ENCODE measurements at regions not wholly inside any gene's neighbourhood (a gene's known extent, or its start where the extent isn't known, plus 50 kb on each side); places are given as distances from the start of the nearest gene placed in this dataset.

DNA sequence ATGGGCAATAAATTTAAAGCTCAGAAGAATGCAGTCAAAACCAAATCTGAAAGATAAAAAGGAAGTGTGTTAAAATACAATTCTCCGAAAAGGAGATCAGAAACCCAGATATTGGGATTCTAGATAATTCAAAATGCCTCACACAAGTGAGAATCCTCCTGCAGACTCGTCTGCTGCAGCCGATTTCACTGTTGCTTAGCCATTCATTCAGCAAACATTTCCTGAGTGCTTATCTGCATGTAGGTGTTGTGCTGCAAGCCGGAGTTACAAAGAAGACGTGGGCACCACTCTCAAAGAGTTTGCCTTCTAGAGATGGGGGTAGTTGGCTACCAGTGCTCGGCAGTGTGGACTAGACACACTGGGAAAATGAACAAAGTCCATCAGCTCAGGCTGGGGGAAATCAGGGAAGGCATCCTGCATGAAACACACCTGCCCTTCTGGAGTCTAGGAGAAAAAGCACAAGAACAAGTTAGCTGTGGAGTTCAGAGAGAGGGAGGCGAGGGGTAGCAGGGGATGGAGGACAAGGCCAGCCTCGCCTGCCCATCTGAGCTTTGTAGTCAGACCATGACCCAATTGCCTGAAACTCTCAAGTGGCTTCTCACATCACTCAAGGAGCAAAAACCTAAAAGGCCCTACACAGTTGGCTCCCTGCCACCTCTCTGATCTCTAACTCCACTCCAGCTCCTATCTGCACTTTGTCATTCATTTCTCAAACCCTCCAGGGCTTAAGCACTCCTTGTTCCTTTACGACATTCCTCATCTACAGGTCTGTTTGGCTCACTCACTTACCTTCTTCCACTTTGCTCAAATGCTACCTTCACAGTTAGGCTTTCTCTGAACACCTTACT lies 310.0 kb upstream of the DDHD1 start:
- DNase-seq (ENCODE audit: low read depth): no peak

DNA sequence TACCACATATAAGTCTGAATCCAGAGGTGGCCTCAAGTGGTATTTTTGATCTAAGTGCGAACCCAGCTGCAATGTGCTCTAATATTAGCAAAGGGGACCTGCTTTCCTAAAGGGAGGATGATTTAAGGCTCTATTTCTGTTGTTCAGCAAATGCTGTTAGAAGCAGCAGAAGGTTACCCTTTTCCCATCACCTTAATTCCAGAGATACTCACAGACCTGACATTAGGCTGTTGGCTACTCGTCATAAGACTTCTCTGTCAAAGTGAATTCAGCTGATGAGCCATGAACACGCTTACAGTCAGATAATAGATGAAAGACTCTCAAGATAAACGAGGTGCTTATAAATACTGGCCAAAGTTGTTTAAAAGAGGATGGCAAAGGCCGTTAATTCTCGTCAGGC lies 308.7 kb upstream of the DDHD1 start:
- no peak for DNase-seq (ENCODE audit: low read depth)

DNA sequence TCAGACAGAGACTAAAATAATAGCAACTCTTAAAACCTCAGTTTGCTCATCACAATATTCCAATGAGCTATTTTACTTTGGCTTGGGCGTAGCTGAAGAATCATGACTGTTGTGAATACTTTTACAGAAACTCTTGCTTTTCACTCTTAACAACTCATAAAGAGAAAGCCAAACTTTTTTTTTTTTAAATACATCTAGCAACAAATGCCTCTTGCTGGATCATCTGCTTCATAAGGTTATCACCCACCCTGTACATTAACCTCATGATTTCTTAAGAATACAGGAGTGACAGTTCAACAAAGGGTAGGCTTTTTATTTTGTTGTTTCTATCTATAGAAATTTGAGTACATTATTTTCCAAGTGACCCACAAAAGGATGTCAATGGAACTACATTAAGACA lies 307.4 kb upstream of the DDHD1 start:
- DNase-seq (ENCODE audit: low read depth): no peak

DNA sequence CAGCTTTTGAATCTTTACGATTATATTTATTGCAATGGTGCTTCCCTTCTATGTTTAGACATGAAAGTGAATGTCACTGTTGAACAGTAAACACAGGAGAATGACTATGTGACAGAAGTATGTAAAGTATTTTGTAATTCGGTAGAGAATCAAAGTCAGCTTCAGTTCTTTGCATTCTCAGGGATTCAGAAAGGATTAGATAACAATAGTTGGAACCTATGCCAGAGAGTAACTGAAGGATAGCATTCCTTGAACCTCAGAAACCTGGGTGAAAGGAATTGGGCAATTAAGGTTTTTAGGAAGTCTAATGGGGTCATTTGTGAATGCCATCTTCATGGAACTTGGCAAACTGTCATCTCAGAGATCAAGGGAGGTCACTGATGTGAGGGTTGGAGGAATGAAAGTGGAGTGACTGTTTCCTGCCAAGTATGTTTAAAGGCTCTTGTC lies 305.3 kb upstream of the DDHD1 start:
- DNase-seq (ENCODE audit: low read depth): peak; percentile 56

DNA sequence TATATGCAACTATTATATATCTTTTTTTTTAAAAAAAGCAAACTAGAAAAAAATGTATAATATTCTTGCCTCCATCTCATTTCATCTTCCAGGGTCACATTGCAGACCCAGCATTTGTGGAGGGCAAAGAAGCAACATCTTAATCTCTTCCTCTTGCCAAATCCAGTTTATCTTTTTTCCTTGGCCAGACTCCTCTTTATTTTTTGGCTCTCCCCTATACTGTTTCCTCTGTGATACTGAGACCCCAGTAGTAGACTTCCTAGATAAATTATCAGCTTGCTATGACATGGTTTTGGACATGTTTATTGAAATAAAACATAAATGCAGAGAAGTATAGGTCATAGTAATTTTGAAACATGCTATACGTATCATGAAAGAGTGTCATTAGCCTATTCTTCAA lies 303.8 kb upstream of the DDHD1 start:
- DNase-seq (ENCODE audit: low read depth): no peak

DNA sequence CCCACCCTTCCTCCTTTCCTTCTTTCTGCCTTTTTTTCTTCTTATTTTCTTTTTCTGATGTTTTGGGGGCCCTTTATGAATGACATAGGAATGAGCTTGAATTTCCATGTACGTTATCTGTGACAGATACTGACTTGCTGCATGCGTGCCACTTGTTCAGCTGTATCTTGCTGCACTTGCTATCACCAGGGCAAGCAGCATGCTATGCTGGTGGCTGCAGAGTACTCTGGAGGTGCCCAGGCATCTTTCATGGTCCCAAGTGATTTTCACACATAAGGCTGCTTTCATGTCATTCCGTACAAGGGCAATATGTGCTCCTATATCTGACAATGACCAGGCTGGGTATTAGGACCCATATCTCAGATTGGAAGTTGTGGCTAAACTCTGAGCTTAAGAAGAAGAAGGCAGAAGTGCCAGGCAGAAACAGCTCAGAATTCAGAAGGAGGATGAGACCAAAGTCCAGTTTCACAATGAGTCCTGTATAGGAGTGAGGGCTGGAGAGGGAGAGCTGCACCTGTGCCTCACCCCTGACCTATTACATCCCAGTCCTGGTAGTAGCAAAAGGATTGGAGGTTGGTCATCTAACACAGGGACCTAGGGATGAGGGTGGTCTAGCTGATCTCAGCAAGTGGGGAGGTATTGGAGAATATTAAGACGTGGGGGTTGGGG lies 299.0 kb upstream of the DDHD1 start:
- no peak for DNase-seq (ENCODE audit: low read depth)

DNA sequence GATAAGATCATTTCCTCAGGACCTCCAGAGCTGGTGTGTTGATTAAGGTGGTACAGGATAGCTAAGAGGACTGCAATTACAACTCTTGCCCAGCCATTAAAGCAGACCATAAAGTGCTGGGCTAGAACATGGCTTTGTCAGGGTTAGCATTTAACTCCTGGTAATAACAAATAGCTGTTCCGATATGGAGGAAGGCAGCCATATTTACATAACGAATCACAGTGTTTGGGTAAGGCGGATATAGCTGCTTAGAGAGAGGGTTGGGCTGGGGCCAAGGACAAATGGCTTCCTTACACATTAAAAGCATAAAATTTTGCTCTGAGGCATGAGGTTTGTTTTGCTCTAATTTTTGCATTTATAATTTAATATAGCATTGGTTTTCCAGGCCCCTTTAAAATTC lies 297.7 kb upstream of the DDHD1 start:
- no peak for DNase-seq (ENCODE audit: low read depth)

DNA sequence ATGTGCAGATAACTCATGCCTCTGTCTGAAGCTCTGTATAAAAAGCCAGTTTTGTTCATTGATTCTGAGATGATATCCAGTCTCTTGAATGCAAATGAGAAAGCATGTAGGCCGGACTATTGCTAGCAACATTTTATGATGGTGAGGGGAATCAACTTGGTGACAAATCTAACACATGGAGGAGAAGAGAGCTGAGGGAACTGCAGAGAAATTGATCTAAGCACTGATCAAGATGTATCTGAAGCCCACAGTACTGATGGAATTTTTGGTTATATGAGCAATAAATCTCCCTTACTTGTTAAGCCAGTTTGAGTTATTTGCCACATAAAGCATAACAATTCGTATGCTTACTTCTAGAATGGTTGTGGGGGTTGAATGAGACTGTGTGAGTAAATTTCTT lies 295.6 kb upstream of the DDHD1 start:
- DNase-seq (ENCODE audit: low read depth): no peak

DNA sequence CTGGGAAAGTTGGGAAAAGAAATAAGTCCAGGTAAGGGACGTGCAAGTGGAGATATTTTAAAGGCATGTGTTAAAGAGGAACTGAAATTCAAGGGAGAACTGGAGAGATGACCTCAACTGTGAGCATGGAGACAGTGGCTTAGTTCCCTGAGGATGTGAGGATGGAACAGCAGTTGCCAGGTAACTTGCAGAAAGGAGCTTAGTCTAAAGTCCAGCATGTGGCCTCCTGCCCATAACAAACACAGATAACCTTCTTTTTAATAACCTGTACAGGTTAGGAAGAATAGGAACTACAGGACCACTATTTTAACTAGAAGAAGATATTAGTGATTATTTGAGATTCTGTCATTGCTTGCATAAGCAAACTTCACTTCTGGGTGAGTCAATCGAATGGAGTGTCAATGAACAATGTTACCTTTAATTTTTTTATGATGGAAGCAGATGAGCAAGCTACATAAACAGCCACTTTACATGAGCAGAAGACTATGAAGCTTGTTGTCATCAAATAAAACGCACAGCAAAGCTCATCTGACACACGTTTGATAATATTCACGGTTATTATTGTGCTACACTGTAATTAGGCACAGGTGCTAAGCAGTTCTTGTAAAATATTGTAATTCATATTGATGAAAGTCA lies 291.7 kb upstream of the DDHD1 start:
- DNase-seq (ENCODE audit: low read depth): no peak

DNA sequence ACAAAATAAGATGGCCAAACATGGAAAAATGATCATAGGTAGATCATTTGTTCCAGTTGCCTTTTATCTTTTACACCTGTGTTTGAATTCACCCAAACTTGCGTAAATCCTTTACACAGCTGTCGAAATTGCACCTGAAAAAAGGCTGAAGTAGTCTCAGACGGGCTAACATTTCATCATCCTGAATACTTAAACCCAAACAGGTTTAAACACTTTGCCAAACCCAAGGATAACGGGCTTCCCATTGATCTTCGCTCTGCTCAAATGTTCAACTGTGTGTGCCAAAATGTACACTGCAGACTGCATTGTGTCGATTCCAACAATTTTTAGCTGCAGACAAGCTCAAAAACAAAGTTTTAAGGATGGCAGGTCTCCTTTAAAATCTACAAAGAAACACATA lies 288.7 kb upstream of the DDHD1 start:
- DNase-seq (ENCODE audit: low read depth): no peak

DNA sequence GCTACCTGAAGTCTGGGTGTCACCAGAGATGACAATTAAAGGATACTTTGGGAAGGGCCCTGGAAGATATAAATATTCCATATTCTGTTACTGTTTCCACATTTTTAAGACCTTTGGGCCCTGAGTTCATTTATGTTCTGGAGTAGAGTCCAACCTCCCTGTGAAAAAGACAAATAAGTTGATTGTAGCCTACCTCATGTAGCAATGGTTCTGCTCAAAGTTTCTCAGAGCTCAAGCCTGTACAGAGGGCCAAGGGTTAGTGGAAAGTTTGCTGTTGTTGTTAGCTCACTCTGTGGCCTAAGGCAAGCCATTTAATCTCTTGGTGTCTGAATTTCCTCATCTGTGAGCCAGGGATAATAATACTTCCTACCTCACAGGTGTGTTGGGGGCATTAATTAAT lies 284.7 kb upstream of the DDHD1 start:
- DNase-seq (ENCODE audit: low read depth): no peak

DNA sequence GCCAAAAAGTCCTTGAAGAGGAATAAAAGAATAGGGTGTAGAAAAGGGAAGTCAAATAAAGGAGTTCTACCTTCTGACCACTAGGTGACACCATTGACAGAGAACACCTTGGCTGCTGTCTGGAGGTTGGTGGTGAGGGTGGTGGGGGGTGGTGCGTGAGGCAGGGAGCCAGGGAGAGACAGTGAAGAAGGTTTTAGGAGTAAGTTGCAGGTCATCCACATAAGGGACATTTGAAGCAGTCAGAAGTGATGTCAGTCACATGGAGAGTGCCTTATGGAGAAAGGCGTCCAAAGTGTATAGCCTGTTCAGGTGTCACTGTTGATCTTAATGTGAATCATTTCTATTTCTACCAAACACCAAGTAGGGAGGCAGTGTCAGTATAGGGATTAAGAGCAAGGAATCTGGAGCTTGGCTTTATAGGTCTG lies 279.3 kb upstream of the DDHD1 start:
- DNase-seq (ENCODE audit: low read depth): peak; percentile 39

DNA sequence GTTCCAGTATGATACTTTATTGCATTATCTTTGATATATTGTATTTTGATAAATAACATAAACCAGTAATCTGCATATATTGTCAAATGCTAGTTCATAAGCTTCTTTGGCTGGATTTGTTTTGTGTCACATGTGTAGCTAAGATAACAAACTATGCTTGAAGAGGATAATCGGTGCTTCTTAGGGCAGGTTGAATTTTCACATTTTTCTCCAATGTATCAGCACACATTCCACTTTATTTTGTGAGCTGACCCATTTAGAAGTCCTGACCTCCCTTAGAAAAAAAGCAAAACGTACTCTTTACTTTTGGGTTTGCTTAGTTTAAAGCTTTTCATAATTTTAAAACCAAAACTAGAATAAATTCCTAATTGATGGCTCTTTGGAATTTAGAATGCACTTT lies 277.7 kb upstream of the DDHD1 start:
- no peak for DNase-seq (ENCODE audit: low read depth)

DNA sequence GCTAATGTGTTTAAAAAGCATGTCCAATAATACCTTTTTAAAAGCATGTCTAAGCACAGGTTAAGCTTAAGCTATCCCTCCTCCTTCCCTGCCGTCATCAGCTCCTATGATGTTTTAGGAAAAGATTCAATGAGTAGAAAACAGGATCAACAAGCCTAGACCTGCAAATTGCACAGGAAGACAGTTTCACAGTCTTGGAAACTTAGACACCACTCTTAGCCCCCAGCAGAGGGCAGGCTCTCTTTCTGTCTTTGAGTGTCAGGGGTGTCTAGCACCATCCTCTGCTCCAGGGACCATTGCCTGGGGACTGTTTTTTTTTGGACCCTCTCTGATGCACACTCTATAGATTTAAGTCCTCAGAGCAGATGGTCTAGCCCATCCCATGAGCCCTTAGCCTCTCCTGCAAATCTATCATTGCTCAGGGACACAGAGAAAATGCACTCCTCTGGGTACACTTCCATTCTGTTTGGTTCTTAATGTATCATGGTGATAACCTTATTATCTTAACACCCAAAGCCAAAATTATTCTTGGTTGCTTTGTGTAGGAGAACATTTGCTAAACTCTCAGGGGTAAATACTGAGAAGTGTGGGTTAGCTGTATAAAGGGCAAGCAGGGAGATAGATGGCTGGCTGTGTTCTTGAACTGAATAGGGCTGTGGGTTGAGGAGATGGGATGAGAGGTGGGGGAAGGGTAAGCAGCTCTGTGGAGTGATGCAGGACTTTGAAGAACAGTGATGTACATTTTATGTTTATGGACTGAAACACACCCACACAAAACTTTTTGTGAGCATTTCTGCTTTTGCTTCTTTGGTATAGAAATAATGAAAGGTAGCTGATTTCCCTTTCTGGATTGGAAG lies 259.9 kb upstream of the DDHD1 start:
- DNase-seq (ENCODE audit: low read depth): no peak

DNA sequence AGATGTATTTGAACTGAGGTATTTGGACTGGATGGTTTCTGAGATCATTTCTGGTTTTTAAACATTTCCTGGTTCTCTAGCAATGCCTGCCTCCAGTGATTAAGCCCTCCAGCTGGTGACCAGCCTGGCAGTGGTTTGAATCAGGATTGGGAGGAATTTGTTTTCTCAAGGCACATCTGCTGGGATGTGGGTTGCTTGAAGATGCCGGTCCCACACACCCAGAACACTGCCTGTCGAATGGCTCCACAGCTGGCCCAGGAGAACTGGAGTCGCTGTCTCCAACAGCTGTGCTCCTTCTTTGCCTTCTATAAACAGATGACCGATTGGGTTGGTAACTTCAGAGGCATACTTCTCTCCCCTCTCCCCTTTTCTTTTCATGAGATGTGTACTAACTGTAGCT lies 258.0 kb upstream of the DDHD1 start:
- DNase-seq (ENCODE audit: low read depth): peak; percentile 66

DNA sequence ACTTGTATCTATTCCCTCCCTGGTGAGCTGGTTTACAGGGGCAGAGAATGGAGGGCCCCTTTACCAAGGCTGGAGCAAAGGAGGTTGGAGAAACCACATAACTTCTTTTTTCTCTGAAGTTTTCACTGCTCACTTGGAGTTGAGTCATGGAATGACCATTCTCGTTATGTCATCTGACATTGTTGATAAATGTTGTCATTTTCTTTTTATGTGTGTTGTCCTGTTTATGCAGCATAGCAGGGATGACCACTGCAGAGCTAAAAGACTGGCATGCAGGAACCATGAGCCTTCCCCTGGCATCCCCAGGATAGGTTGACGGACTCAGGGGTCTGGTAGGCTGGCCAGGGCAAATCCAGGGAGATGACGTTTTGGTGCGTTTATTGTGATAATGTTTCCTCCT lies 256.8 kb upstream of the DDHD1 start:
- no peak for DNase-seq (ENCODE audit: low read depth)

DNA sequence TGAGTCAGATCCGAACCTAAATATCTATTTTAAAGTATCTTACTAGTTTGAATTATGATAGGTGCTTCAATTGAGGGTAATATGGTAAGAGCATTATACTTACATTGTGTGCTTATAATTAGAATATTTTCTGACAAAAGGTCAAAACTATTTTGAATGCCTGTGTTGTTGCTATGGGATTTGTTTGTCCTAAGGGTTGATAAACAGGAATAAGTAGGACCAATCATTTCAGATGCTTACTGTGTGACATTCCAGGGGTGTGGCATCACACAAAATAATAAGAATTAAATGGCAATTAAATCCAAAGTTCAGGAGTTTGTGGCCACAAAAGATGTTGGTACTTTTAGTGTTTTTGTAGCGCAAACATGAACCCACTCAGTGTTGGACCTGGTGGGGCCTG lies 256.2 kb upstream of the DDHD1 start:
- peak; percentile 17 for DNase-seq (ENCODE audit: low read depth)

DNA sequence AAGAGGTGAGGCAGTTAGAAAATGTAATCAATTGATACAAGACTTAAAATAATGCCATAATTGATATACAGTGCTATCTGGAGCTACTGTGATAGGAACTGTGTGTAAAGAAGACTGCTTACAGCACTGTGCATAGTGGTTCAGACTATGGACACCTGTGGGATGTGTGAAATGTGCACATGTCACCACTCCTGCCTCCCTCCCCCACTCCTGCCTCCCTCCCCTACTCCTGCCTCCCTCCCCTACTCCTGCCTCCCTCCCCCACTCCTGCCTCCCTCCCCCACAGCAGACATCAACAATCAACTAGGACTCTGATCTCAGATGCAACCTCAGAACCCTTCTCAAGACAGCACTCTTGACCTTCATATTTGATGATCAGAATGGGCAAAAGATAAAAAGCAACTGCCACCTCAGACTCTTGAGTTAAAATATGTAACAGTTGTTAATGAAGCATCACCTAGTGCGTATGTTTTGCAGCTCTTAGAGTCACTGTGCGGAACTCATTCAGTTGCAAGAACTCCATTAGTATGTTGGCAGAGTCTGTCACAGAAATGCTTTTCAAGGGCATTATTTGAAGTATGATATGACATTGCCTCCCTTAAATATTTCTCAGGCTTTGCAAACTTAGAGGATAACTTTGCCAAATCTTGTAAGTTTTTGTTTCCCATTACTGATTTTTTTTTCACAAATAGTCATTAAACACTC lies 255.2 kb upstream of the DDHD1 start:
- no peak for DNase-seq (ENCODE audit: low read depth)

DNA sequence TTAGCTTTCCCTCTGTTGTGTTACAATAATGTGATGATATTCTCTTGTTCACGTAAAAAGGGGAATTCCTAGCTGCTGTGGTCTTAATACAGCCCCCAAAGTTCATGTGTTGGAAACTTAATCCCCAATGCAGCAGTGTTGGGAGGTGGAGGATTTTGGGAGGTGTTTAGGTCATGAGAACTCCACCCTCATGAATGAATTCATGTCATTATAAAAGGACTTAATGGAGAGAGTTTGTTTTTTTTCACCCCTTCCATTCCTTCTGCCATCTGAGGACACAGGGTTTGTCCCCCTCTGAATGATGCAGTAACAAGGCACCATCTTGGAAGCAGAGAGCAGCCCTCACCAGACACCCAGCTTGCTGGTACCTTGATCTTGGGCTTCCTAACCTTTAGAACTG lies 253.4 kb upstream of the DDHD1 start:
- no peak for DNase-seq (ENCODE audit: low read depth)

DNA sequence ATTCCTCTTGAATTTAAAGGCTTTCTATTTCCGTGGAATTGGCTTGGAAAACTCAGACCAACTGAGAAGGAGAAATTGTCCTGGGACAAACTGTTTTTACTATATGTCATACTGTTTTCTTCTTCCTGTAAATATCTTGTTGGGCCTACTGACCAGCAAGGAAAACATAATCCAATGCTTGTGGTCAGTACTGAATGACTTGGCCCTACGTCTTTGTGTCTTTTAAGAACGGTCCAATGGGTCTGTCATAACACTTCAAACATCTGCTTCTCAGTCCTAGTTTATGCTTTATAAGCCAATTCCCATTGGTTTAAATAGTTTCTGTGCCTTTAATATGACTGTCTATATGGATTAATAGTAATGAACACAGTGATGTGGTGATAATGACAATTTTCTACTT lies 248.5 kb upstream of the DDHD1 start:
- peak; percentile 6 for DNase-seq (ENCODE audit: low read depth)

DNA sequence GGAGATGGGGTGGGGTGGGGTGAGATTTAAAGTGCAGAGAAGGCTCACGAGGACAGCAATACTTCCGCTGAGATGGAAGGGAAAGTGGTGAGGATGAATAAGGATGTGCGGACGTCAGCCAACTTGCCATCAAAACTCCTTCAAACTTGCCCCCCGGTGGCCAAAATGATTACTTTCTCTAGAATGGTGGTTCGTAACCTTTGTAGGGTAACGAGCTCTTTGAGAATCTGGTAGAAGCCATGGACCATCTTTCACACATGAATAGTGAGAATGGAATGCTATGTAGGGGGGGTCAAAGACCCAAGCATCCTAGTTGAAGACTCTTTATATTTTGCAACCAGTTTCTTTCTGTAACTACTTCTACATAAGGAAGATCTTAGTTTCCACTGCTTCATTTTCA lies 245.9 kb upstream of the DDHD1 start:
- peak; percentile 5 for DNase-seq (ENCODE audit: low read depth)

DNA sequence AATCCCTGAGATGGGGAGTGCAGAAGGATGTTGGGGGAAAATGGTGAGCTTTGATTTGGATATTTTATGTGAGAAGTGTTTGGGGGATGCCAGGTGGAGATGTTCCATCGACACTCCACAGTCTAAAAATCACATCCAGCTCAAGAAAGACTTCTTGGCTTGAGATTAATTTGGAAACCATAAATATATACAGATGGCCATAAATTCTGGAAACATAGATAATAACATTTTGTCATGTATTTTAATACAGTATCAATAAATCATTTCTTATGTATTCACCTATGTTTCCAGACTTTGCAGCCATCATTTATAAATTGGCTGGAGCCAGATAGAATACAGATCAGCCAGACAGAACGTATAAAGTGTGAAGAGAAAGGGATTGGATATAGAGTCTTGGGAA lies 245.5 kb upstream of the DDHD1 start:
- DNase-seq (ENCODE audit: low read depth): no peak

Measured in fibroblast of gingiva (primary cell).